GM12878 (cell line): ENCODE measurements at regions not wholly inside any gene's neighbourhood (a gene's known extent, or its start where the extent isn't known, plus 50 kb on each side); places are given as distances from the start of the nearest gene placed in this dataset.

ENCODE experiments used
- ATAC-seq: fragments of 200-7000 bp; cut with Tn5 transposase; 3 replicates; pipeline ENCODE4 v1.9.1; 2020; ENCODE audit warnings: mild to moderate bottlenecking, moderate library complexity
- BruUV-seq: library from RNA; stranded (reverse); fragments of 400-500 nt; replicated peaks from 2 replicates; lab custom pipeline; 2021; lab: Mats Ljungman, UMichigan
- CTCF ChIA-PET: fragments of 300-600 bp; sonication (Branson Sonifier 250); formaldehyde crosslinking; extraction: SDS; loops from one replicate; lab custom pipeline; 2021; ENCODE audit warnings: inconsistent platforms; lab: Yijun Ruan, JAX
- POLR2A ChIA-PET: fragments of 350-600 bp; formaldehyde crosslinking; extraction: SDS; loops from one replicate; lab custom pipeline; 2021; ENCODE audit warnings: inconsistent platforms; lab: Charles Lee
- RAD21 ChIA-PET: fragments of 300-600 bp; sonication (Branson Sonifier 250); formaldehyde crosslinking; loops from one replicate; lab custom pipeline; 2023; ENCODE audit warnings: antibody characterized with exemption; ENCODE audit not compliant: unreplicated experiment; lab: Charles Lee
- SMC1A ChIA-PET: fragments of 300-600 bp; sonication (Branson Sonifier 250); formaldehyde crosslinking; loops from one replicate; lab custom pipeline; 2023; ENCODE audit not compliant: unreplicated experiment, uncharacterized antibody; lab: Charles Lee
- DNase-seq: peaks from one replicate; pipeline ENCODE4 v3.0.0-alpha.2; 2011; ENCODE audit warnings: low read depth, low spot score
- FAIRE-seq: peaks from 3 replicates; lab custom pipeline; 2011; peaks lifted over from hg19 to GRCh38; lab: Jason Lieb, UNC
- H2AFZ ChIP-seq: 2 replicates; pipeline ENCODE4 v1.6.0; 2011; ENCODE audit warnings: low read depth, low read length, control low read depth; ENCODE audit not compliant: control insufficient read depth
- H3K27ac ChIP-seq: 2 replicates; pipeline ENCODE4 v1.5.1; 2011; ENCODE audit warnings: control low read depth; ENCODE audit not compliant: control insufficient read depth, insufficient read depth
- H3K27me3 ChIP-seq, 2 experiments: replicated peaks in 1 of 2; 2 replicates each; pipeline versions ENCODE4 v1.6.0 to v1.6.1; 2011; ENCODE audit warnings: low read length in 1 of 2; ENCODE audit not compliant: control insufficient read depth in 2 of 2, insufficient read depth in 2 of 2
- H3K36me3 ChIP-seq, 2 experiments: 2 replicates each; pipeline ENCODE4 v1.5.1; 2011; ENCODE audit warnings: low read length in 1 of 2; ENCODE audit not compliant: control insufficient read depth in 2 of 2, insufficient read depth in 2 of 2
- H3K4me1 ChIP-seq: 2 replicates; pipeline ENCODE4 v1.6.1; 2011; ENCODE audit warnings: mild to moderate bottlenecking, low read length, moderate library complexity, mixed read lengths; ENCODE audit not compliant: control insufficient read depth, insufficient read depth
- H3K4me2 ChIP-seq: 2 replicates; pipeline ENCODE4 v1.6.0; 2011; ENCODE audit warnings: control low read depth; ENCODE audit not compliant: control insufficient read depth, insufficient read depth
- H3K4me3 ChIP-seq: fragments of 200-600 bp; sonication (generic); 2 replicates; pipeline ENCODE4 v1.5.1; 2016
- H3K79me2 ChIP-seq: 2 replicates; pipeline ENCODE4 v1.6.0; 2011; ENCODE audit warnings: low read length; ENCODE audit not compliant: control insufficient read depth, insufficient read depth
- H3K9ac ChIP-seq: 2 replicates; pipeline ENCODE4 v1.8.0; 2011; ENCODE audit warnings: low read length, control low read depth, mixed read lengths; ENCODE audit not compliant: control insufficient read depth, insufficient read depth
- H3K9me3 ChIP-seq: replicated peaks from 3 replicates; pipeline ENCODE4 v1.5.1; 2011; ENCODE audit warnings: mild to moderate bottlenecking, low read length; ENCODE audit not compliant: control insufficient read depth, insufficient read depth
- H4K20me1 ChIP-seq: 2 replicates; pipeline ENCODE4 v1.6.0; 2011; ENCODE audit not compliant: control insufficient read depth, insufficient read depth
- CEBPB ChIP-seq, 2 experiments: fragments of 150-350 bp in 1 of 2; IDR thresholded peaks; 2 replicates each; pipeline ENCODE4 v1.6.1; 2012 to 2014; ENCODE audit warnings: low read depth in 2 of 2, low read length in 2 of 2, borderline replicate concordance in 1 of 2, inconsistent platforms in 1 of 2
- IKZF2 ChIP-seq, 2 experiments: fragments of 450-650 bp; IDR thresholded peaks; 2 replicates each; pipeline ENCODE4 v1.6.1; 2017; ENCODE audit warnings: mild to moderate bottlenecking in 2 of 2, moderate library complexity in 2 of 2
- JUND ChIP-seq: IDR thresholded peaks from 2 replicates; pipeline ENCODE4 v1.6.1; 2012; ENCODE audit warnings: low read depth, mild to moderate bottlenecking, low read length, improper control_type of control experiment, moderate library complexity
- NFXL1 ChIP-seq: fragments of 450-650 bp; IDR thresholded peaks from 2 replicates; pipeline ENCODE4 v1.6.1; 2017; ENCODE audit warnings: antibody characterized with exemption, mild to moderate bottlenecking, borderline replicate concordance
- NR2F1 ChIP-seq: fragments of 450-650 bp; conservative IDR thresholded peaks from 2 replicates; pipeline ENCODE4 v1.6.1; 2017; ENCODE audit warnings: mild to moderate bottlenecking
- POLR2AphosphoS2 ChIP-seq: IDR thresholded peaks from 2 replicates; pipeline ENCODE4 v1.6.1; 2011; ENCODE audit warnings: low read depth, mild to moderate bottlenecking, low read length, improper control_type of control experiment, moderate library complexity
- RAD51 ChIP-seq: fragments of 450-650 bp; IDR thresholded peaks from 2 replicates; pipeline ENCODE4 v1.6.1; 2016; ENCODE audit warnings: moderate library complexity, mild to moderate bottlenecking, inconsistent platforms
- RUNX3 ChIP-seq: IDR thresholded peaks from 2 replicates; pipeline ENCODE4 v1.6.1; 2012; ENCODE audit warnings: low read length, inconsistent platforms
- STAT3 ChIP-seq: IDR thresholded peaks from 2 replicates; pipeline ENCODE4 v1.6.1; 2011; ENCODE audit warnings: low read depth, low read length, improper control_type of control experiment
- TCF12 ChIP-seq: IDR thresholded peaks from 2 replicates; pipeline ENCODE4 v1.6.1; 2011; ENCODE audit warnings: low read depth, mild to moderate bottlenecking, low read length
- ZBTB33 ChIP-seq: fragments of 450-650 bp; IDR thresholded peaks from 2 replicates; pipeline ENCODE4 v1.6.1; 2017; ENCODE audit warnings: mild to moderate bottlenecking
- ZNF384 ChIP-seq: IDR thresholded peaks from 2 replicates; pipeline ENCODE4 v1.6.1; 2012; ENCODE audit warnings: low read depth, mild to moderate bottlenecking, low read length, improper control_type of control experiment, borderline replicate concordance
- WGBS: methylation state at CpG from one replicate; pipeline ENCODE4 v1.1.6; 2016; ENCODE audit warnings: low lambda C conversion rate; ENCODE audit not compliant: insufficient replicate concordance, insufficient coverage; ENCODE audit errors: missing lambda C conversion rate; 5-methylcytosine and 5-hydroxymethylcytosine counted together
- in situ Hi-C: fragments of 300-500 bp; cut with MboI; formaldehyde crosslinking; loops from 9 replicates; pipeline ENCODE4 v1.14.3; 2018; ENCODE audit warnings: mixed read lengths
- intact Hi-C: fragments of 100-400 bp; cut with micrococcal nuclease; formaldehyde crosslinking; loops from one replicate; pipeline ENCODE4 v1.14.2; 2022; ENCODE audit not compliant: unreplicated experiment
- TF ChIP-seq, protein P1 (sequence below): fragments of 450-650 bp; formaldehyde crosslinking; IDR thresholded peaks from 2 replicates; pipeline ENCODE4 v1.4.0; 2020; ENCODE audit warnings: mild to moderate bottlenecking, moderate library complexity

DNA sequence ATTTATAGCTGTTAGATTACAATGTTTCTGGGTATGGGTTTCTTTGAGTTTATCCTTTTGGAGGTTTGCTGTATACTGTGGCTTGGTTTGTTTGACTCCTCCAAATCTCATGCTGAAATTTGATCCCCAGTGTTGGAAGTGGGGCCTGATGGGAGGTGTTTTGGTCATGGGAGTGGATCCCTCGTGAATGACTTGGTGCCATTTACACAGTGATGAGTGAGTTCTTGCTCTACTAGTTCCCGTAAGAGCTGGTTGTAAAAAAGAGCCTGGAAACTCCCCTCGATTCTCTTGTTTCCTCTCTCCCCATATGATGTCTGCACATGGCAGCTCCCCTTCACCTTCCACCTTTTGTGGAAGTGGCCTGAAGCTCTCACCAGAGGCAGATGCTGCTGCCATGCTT, 324.1 kb downstream of the C7orf25 start:
- no TSS peak for BruUV-seq
- ChIA-PET CTCF (interaction anchor here (0.7 kb wide), 1 partner anchor 872 kb away, joined by 3 read pairs; no protein-coding TSS in a partner anchor), SMC1A (no interaction called here), RAD21 (no interaction called here), POLR2A (interaction anchor here (0.6 kb wide), 1 partner anchor 1796 kb away, joined by 4 read pairs; no protein-coding TSS in a partner anchor)
- no peaks in the 10 kb centered on the region for H3K4me1 ChIP-seq
- H3K4me3 ChIP-seq: no peak overlapping the region
- no peak overlapping the region for H3K9ac ChIP-seq
- intact Hi-C loops (no loop called here), in situ Hi-C loops (no loop called here)
- ATAC-seq (no peak), FAIRE-seq (no peak), DNase-seq (no peak)
- no peaks in the 10 kb centered on the region for H4K20me1 ChIP-seq
- no peak overlapping the region for H2AFZ ChIP-seq
- no peaks in the 10 kb centered on the region for H3K79me2 ChIP-seq
- no peak overlapping the region for H3K4me2 ChIP-seq
- no peaks in the 10 kb centered on the region for H3K36me3 ChIP-seq
- H3K27ac ChIP-seq: no peak overlapping the region
- no peaks in the 10 kb centered on the region for H3K9me3 ChIP-seq
- TF ChIP-seq IKZF2 (IDR thresholded peaks at IDR 0.05) (no peak), JUND (no peak), CEBPB (IDR thresholded peaks at IDR 0.05; ENCODE audit: borderline replicate concordance in 1 of 2, low read depth in 2 of 2, low read length in 2 of 2) (no peak), RAD51 (no peak), NR2F1 (no peak), STAT3 (no peak), ZNF384 (no peak), RUNX3 (no peak), ZBTB33 (no peak), TCF12 (no peak), NFXL1 (no peak), POLR2AphosphoS2 (no peak)
- TF ChIP-seq, protein P1, sequence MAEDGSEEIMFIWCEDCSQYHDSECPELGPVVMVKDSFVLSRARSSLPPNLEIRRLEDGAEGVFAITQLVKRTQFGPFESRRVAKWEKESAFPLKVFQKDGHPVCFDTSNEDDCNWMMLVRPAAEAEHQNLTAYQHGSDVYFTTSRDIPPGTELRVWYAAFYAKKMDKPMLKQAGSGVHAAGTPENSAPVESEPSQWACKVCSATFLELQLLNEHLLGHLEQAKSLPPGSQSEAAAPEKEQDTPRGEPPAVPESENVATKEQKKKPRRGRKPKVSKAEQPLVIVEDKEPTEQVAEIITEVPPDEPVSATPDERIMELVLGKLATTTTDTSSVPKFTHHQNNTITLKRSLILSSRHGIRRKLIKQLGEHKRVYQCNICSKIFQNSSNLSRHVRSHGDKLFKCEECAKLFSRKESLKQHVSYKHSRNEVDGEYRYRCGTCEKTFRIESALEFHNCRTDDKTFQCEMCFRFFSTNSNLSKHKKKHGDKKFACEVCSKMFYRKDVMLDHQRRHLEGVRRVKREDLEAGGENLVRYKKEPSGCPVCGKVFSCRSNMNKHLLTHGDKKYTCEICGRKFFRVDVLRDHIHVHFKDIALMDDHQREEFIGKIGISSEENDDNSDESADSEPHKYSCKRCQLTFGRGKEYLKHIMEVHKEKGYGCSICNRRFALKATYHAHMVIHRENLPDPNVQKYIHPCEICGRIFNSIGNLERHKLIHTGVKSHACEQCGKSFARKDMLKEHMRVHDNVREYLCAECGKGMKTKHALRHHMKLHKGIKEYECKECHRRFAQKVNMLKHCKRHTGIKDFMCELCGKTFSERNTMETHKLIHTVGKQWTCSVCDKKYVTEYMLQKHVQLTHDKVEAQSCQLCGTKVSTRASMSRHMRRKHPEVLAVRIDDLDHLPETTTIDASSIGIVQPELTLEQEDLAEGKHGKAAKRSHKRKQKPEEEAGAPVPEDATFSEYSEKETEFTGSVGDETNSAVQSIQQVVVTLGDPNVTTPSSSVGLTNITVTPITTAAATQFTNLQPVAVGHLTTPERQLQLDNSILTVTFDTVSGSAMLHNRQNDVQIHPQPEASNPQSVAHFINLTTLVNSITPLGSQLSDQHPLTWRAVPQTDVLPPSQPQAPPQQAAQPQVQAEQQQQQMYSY (CRISPR knock-in tag): no peak
- H3K27me3 ChIP-seq: no peaks in the 10 kb centered on the region
- 16% methylated on average over 3 of the region's 3 CpGs for WGBS
